Suppressor macrophage (primary cell): ENCODE measurements at regions not wholly inside any gene's neighbourhood (a gene's known extent, or its start where the extent isn't known, plus 50 kb on each side); places are given as distances from the start of the nearest gene placed in this dataset.
"Not testable (repeated sequence)": the region's sequence is repeated elsewhere in the genome, so short reads cannot be mapped to it uniquely, and the experiment has no call there.

ENCODE experiments used
- DNase-seq, 4 experiments: peaks; one replicate each; pipeline ENCODE4 v3.0.0-alpha.2; 2020 to 2022

- DNase-seq = no peak
Measured at GRCh38 chr6:134821928-134822864, 127.7 kb downstream of the ALDH8A1 start.

GRCh38 chr6:134821397-134821796 is 128.5 kb downstream of the ALDH8A1 start:
- no peak for DNase-seq

- DNase-seq = no peak
Measured at GRCh38 chr6:134819863-134820800, 129.8 kb downstream of the ALDH8A1 start.

- DNase-seq = no peak
Measured at GRCh38 chr6:134819236-134819635, 130.7 kb downstream of the ALDH8A1 start.

- DNase-seq = no peak
Measured at GRCh38 chr6:134817448-134817847, 132.5 kb downstream of the ALDH8A1 start.

- DNase-seq = no peak
Measured at GRCh38 chr6:134816780-134817179, 133.1 kb downstream of the ALDH8A1 start.

- DNase-seq = peak in 1 of 4 experiments; percentile 12
Measured at GRCh38 chr6:134816300-134816699, 133.6 kb downstream of the ALDH8A1 start.

- no peak for DNase-seq
Measured at GRCh38 chr6:134814076-134814695, 135.7 kb downstream of the ALDH8A1 start.

GRCh38 chr6:134813146-134813545 is 136.8 kb downstream of the ALDH8A1 start:
- DNase-seq = no peak

- DNase-seq = no peak
Measured at GRCh38 chr6:134810402-134810801, 139.5 kb downstream of the ALDH8A1 start.

- no peak for DNase-seq
Measured at GRCh38 chr6:134809130-134809529, 140.8 kb downstream of the ALDH8A1 start.

GRCh38 chr6:134806180-134806798 is 143.6 kb downstream of the ALDH8A1 start:
- no peak for DNase-seq

- no peak for DNase-seq
Measured at GRCh38 chr6:134805168-134805567, 144.7 kb downstream of the ALDH8A1 start.

GRCh38 chr6:134804311-134804710 is 145.6 kb downstream of the ALDH8A1 start:
- not testable (repeated sequence) for DNase-seq

- DNase-seq = no peak
Measured at GRCh38 chr6:134802426-134803058, 147.4 kb downstream of the ALDH8A1 start.

- no peak for DNase-seq
Measured at GRCh38 chr6:134797400-134798113, 152.3 kb downstream of the ALDH8A1 start.

GRCh38 chr6:134795691-134796090 is 154.2 kb downstream of the ALDH8A1 start:
- DNase-seq = no peak

GRCh38 chr6:134795001-134795400 is 154.9 kb downstream of the ALDH8A1 start:
- no peak for DNase-seq

GRCh38 chr6:134791243-134791843 is 158.6 kb downstream of the ALDH8A1 start:
- DNase-seq = not testable (repeated sequence)

GRCh38 chr6:134787261-134787877 is 162.5 kb downstream of the ALDH8A1 start:
- DNase-seq = peak in 1 of 4 experiments; percentile 9
